ENCODE measurements at regions not wholly inside any gene's neighbourhood (a gene's known extent, or its start where the extent isn't known, plus 50 kb on each side); places are given as distances from the start of the nearest gene placed in this dataset.

DNA sequence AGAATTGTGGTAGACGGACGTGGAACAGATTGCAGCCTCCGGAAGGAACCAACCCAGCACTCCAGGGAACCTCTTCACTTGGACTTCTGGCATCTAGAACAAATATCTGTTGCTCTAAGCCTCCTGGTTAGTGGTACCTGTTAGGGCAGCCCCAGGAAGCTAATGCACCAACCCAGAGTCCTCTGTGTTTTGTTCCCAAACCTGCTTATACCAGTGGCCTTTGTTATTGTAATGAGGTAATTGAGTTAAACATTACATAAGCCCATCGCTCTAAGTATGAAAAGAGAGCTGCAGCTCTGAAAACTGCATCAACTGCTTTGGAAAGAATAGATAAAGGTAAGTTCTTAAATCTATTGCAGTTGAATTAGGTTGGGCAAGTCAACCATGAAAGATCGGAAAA lies 516.7 kb downstream of the NPHP4 start:
- TF ChIP-seq, protein P1, sequence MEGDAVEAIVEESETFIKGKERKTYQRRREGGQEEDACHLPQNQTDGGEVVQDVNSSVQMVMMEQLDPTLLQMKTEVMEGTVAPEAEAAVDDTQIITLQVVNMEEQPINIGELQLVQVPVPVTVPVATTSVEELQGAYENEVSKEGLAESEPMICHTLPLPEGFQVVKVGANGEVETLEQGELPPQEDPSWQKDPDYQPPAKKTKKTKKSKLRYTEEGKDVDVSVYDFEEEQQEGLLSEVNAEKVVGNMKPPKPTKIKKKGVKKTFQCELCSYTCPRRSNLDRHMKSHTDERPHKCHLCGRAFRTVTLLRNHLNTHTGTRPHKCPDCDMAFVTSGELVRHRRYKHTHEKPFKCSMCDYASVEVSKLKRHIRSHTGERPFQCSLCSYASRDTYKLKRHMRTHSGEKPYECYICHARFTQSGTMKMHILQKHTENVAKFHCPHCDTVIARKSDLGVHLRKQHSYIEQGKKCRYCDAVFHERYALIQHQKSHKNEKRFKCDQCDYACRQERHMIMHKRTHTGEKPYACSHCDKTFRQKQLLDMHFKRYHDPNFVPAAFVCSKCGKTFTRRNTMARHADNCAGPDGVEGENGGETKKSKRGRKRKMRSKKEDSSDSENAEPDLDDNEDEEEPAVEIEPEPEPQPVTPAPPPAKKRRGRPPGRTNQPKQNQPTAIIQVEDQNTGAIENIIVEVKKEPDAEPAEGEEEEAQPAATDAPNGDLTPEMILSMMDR (IDR thresholded peaks at IDR 0.05): no peak
- peak in 1 of 3 donors; percentile 25 for TF ChIP-seq POLR2A (IDR thresholded peaks at IDR 0.05)

Measured in body of pancreas (tissue), 4 donors.